IPS DF 4.7 (cell line): ENCODE measurements at regions not wholly inside any gene's neighbourhood (a gene's known extent, or its start where the extent isn't known, plus 50 kb on each side); places are given as distances from the start of the nearest gene placed in this dataset.

ENCODE experiments used
- DNase-seq: peaks from one replicate; pipeline ENCODE4 v3.0.0-alpha.2; 2013; ENCODE audit warnings: low spot score; ENCODE audit errors: extremely low read depth

DNA sequence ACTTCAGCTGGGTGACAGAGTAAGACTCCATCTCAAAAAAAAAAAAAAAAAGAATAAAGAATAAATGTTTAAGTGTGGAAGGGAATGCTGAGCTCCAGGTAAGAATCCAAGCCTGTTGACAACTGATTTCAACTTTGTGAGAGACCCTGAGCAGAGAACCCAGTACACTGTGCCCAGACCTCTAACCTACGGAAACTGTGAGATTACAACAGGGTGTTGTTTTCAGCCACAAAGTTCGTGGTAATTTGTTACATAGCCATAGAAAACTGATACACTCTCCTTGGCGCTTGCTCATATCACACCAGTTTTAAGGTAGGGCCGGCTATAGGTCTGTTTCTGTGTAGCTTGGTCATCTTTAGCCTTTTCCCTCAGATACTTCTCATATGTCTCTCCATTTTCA, 98.4 kb upstream of the PAPOLG start:
- no peak for DNase-seq

GRCh38 chr2:60659026-60659425, 97.0 kb upstream of the PAPOLG start:
- no peak for DNase-seq

- DNase-seq: no peak
These were observed 94.9 kb upstream of the PAPOLG start for GRCh38 chr2:60661073-60661738.

DNA sequence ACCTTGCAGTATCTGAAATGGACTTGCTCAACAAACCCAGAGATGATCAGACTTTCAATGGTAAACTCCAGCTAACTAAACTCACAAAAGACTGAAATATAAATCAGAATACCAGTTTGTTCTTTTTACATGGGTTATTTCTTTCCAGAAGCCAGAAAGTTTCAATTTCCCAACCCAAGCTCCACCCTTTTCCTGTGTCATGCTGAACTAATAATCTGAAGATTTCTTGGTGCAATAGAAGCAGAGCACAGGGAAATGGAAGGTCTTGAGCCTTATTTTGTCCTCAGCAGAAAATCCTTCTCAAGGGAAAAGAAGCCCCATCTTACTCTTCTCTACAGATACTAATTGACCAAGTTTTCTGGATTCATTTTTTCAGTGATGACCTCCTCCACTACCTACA, 93.3 kb upstream of the PAPOLG start:
- no peak for DNase-seq

DNA sequence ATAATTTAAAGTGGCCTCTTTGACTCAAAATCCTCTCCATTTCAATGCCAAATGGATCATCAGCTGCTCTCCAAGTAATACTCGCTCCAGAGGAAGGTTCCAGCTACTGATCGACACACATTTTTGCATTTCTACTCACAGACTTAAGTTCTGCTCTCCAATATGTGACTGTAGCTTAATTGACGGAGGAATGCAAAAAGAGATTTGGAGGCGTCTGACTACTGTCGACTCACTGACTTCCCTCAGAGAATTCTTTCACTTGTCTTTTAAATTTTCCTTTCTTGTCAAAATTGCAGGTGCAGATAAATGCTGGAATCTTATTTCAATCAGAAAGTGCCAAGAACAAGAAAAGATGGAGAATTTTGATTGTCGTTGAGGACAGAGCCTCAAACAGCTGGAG, 84.1 kb upstream of the PAPOLG start:
- no peak for DNase-seq

GRCh38 chr2:60674524-60675165, 81.4 kb upstream of the PAPOLG start:
- DNase-seq: peak; percentile 82

DNA sequence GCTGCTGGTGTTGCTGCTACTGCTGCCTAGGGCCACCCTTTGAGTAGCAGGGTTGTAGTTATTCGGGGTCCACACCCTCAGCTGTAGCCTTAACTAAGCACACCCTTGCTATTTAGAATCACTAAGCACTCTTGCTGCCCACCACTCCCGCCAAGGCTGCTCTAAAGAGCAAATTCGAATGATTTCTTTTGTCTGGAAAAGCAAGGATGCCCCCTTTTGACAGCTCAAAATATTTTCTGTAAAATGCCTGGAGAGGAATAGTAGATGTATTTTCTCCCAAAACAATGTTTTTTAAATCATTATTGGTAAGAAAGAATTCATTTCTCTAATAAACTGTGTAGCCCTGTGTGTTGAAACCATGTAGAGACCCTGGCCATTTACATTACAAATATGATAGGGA, 80.8 kb upstream of the PAPOLG start:
- DNase-seq: no peak

DNA sequence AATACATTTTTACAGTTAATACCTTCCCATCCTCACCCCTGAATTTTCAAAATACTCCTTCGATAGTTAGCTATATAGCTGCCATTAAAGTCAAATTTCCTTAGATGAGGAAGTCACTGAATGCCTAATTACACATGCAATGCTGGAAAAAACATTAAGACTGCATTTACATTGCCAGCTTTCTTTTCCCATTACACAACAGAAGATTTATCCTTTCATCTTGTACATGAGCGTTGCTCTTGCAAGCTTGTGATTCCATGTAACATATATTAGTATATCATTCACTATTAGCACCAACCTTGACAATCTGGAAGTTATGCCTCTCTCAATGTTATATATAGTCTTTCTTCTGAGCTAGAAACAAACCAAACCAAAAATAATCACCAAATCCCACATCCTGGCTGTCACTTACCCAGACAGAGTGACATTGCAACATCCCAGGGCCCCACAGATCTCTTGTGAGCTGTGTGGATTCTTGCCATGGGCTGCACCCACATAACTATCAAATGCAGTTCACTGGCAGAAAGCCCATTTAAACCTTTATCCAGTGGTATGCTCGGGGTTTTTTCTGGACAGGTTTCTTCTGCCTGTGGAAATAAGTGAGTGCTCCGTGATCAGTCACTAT, 79.2 kb upstream of the PAPOLG start:
- DNase-seq: no peak

DNA sequence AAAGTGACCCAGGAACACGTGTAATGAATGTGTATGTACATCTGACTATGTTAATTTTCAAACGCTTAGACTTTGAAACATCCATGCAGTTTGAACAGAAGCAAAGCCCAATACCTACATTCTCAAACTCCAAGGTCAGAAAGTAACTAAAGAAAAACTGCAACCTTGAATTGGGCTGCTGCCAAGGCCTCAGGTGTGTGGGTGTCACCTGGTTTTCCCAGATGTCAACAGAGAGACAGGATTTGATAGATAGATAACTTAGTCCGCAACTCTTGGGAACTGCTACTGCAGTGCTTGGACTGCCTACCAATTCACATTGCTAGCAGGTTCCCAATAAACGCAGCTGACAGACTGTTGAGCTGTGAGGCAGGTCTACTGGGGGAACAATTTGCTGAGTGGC, 78.7 kb upstream of the PAPOLG start:
- DNase-seq: no peak

DNA sequence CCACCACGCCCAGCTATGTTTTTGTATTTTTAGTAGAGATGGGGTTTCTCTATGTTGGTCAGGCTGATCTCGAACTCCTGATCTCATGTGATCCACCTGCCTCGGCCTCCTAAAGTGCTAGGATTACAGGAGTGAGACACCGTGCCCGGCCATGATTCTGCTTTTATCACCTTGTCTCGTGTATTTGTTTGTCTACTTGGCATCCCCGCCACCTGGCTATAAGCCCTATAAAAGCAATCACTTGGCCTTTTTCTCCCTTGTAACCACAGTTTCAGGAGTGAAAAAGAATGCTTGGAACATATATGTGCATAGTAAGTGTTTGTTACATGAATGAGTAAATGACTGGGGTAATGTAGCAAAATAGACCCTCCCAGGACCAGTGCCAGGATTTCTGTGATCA, 77.5 kb upstream of the PAPOLG start:
- no peak for DNase-seq

DNA sequence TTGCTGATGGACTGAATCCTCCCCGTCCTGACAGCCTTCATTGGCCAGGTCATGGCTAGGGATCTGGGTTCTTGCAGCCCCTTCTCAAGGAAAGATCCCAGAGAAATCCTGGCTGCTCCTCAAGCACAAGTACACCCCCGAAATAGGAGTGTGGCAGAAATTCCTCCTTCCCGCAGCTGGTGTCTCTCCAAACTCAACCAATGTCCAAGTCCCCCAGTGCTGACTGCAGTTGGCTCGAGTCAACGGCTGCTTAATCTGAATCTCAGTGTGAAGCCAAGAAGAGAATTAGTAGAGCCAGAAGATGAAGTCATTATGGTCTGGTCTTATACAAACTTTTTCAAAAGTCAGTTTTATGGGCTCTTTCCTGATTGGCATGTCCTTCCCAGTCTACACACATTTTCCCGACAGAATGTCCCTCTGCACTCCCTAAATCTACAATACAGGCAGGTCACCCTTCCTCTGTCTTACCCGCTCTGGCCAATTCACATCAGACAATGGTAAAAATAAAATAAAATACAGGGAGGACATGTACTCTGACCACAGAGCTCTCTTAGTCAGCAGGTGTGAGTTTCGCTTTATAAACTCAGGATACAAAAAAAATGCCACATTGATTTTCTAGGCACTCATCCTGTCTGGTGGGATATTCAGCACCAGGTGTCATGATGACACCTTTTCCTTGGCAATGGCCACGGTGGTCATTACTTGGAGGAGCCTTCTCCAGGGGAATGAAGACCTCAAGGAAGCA, 76.9 kb upstream of the PAPOLG start:
- no peak for DNase-seq

GRCh38 chr2:60693551-60693950, 62.5 kb upstream of the PAPOLG start:
- no peak for DNase-seq

- no peak for DNase-seq
These were observed 60.3 kb upstream of the PAPOLG start for GRCh38 chr2:60695793-60696192.

GRCh38 chr2:60699617-60700016, 56.5 kb upstream of the PAPOLG start:
- DNase-seq: no peak

GRCh38 chr2:60706021-60706420, 50.0 kb upstream of the PAPOLG start:
- DNase-seq: no peak
